ENCODE measurements at regions not wholly inside any gene's neighbourhood (a gene's known extent, or its start where the extent isn't known, plus 50 kb on each side); places are given as distances from the start of the nearest gene placed in this dataset.
"Not testable (repeated sequence)": the region's sequence is repeated elsewhere in the genome, so short reads cannot be mapped to it uniquely, and the experiment has no call there.

DNA sequence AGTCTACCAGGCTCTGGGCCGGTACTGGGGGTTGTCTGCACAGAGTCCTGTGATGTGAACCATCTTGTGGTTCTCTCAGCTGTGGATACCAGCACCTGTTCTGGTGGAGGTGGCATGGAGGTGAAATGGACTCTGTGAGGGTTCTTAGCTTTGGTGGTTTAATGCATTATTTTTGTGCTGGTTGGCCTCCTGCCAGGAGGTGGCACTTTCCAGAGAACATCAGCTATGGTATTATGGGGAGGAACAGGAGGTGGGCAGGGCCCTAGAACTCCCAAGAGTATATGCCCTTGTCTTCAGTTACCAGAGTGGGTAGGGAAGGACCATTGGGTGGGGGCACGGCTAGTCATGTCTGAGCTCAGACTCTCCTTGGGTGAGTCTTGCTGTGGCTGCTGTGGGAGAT is 187.1 kb downstream of the ACTR3B start:
- TF ChIP-seq, protein P1, sequence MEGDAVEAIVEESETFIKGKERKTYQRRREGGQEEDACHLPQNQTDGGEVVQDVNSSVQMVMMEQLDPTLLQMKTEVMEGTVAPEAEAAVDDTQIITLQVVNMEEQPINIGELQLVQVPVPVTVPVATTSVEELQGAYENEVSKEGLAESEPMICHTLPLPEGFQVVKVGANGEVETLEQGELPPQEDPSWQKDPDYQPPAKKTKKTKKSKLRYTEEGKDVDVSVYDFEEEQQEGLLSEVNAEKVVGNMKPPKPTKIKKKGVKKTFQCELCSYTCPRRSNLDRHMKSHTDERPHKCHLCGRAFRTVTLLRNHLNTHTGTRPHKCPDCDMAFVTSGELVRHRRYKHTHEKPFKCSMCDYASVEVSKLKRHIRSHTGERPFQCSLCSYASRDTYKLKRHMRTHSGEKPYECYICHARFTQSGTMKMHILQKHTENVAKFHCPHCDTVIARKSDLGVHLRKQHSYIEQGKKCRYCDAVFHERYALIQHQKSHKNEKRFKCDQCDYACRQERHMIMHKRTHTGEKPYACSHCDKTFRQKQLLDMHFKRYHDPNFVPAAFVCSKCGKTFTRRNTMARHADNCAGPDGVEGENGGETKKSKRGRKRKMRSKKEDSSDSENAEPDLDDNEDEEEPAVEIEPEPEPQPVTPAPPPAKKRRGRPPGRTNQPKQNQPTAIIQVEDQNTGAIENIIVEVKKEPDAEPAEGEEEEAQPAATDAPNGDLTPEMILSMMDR (IDR thresholded peaks at IDR 0.05 in 4 of 5, conservative IDR thresholded peaks at IDR 0.05 in 1 of 5) = not testable (repeated sequence)
- TF ChIP-seq POLR2A (IDR thresholded peaks at IDR 0.05) = not testable (repeated sequence)

All from gastrocnemius medialis (tissue), 4 donors.